HCT116 (cell line): ENCODE measurements at regions not wholly inside any gene's neighbourhood (a gene's known extent, or its start where the extent isn't known, plus 50 kb on each side); places are given as distances from the start of the nearest gene placed in this dataset.

ENCODE experiments used
- ATAC-seq: fragments of 200-7000 bp; cut with Tn5 transposase; 2 replicates; pipeline ENCODE4 v1.9.1; 2020; ENCODE audit warnings: mild to moderate bottlenecking, moderate library complexity
- BruUV-seq: library from RNA; stranded (reverse); fragments of 400-500 nt; replicated peaks from 2 replicates; lab custom pipeline; 2021; lab: Mats Ljungman, UMichigan
- CTCF ChIA-PET: fragments of 300-600 bp; sonication (Branson Sonifier 250); formaldehyde crosslinking; loops from one replicate; lab custom pipeline; 2021; ENCODE audit warnings: antibody characterized with exemption; lab: Charles Lee
- POLR2A ChIA-PET: fragments of 300-600, 350-600 bp; sonication (Branson Sonifier 250); formaldehyde crosslinking; loops from one replicate; lab custom pipeline; 2021; ENCODE audit warnings: antibody characterized with exemption; lab: Charles Lee
- RAD21 ChIA-PET, 2 experiments: fragments of 300-600 bp; sonication (Branson Sonifier 250); formaldehyde crosslinking; loops; one replicate each; lab custom pipeline; 2023; ENCODE audit warnings: low total read pairs in 2 of 2; ENCODE audit not compliant: uncharacterized antibody in 2 of 2, unreplicated experiment in 2 of 2, low non-redundant PET in 1 of 2; lab: Charles Lee
- DNase-seq: peaks from one replicate; pipeline ENCODE4 v3.0.0-alpha.2; 2010; ENCODE audit warnings: low read depth, low spot score
- H2AFZ ChIP-seq: fragments of 200-600 bp; shearing (Covaris generic), sonication (generic); 2 replicates; pipeline ENCODE4 v1.6.1; 2017; ENCODE audit warnings: low read depth, mixed run types, mixed read lengths, antibody characterized with exemption, low read length; ENCODE audit not compliant: poor library complexity, severe bottlenecking
- H3K27ac ChIP-seq: 2 replicates; pipeline ENCODE4 v1.5.1; 2012; ENCODE audit warnings: low read depth, low read length
- H3K27me3 ChIP-seq: fragments of 200-600 bp; sonication (generic); 2 replicates; pipeline ENCODE4 v1.6.1; 2016; ENCODE audit warnings: mixed run types, low read length, mixed read lengths; ENCODE audit not compliant: insufficient read depth
- H3K36me3 ChIP-seq, 2 experiments: fragments of 200-500 bp in 1 of 2; fragments of 200-600 bp in 1 of 2; sonication (Bioruptor generic) in 1 of 2; sonication (generic) in 1 of 2; 2 replicates each; pipeline versions ENCODE4 v1.5.1 to v1.6.1; 2014 to 2016; ENCODE audit warnings: low read length in 2 of 2, inconsistent platforms in 1 of 2, mixed read lengths in 1 of 2, mixed run types in 1 of 2; ENCODE audit not compliant: insufficient read depth in 2 of 2, control insufficient read depth in 1 of 2
- H3K4me1 ChIP-seq, 2 experiments: fragments of 200-600 bp in 1 of 2; sonication (generic) in 1 of 2; 2 replicates each; pipeline versions ENCODE4 v1.5.1 to v1.6.1; 2012 to 2017; ENCODE audit warnings: low read length in 2 of 2, inconsistent platforms in 1 of 2, mild to moderate bottlenecking in 1 of 2, mixed read lengths in 1 of 2, mixed run types in 1 of 2, moderate library complexity in 1 of 2; ENCODE audit not compliant: insufficient read depth in 2 of 2, control insufficient read depth in 1 of 2
- H3K4me2 ChIP-seq: fragments of 200-600 bp; sonication (generic); 2 replicates; pipeline ENCODE4 v1.6.1; 2017; ENCODE audit warnings: mixed run types, low read length, mixed read lengths
- H3K4me3 ChIP-seq, 2 experiments: fragments of 200-600 bp in 1 of 2; sonication (generic) in 1 of 2; replicated peaks in 1 of 2; 2 replicates each; pipeline ENCODE4 v1.5.1; 2011 to 2016; ENCODE audit warnings: low read length in 2 of 2, control low read depth in 1 of 2, low read depth in 1 of 2, mild to moderate bottlenecking in 1 of 2, mixed read lengths in 1 of 2, mixed run types in 1 of 2
- H3K79me2 ChIP-seq: fragments of 200-600 bp; sonication (generic); 2 replicates; pipeline ENCODE4 v1.6.1; 2017; ENCODE audit warnings: mild to moderate bottlenecking, mixed run types, low read length, moderate library complexity, mixed read lengths; ENCODE audit not compliant: insufficient read depth
- H3K9ac ChIP-seq: fragments of 200-600 bp; sonication (generic); 2 replicates; pipeline ENCODE4 v1.6.1; 2016; ENCODE audit warnings: low read length, mixed read lengths
- H3K9me2 ChIP-seq: fragments of 200-600 bp; sonication (generic), shearing (Covaris generic); 2 replicates; pipeline ENCODE4 v1.6.1; 2017; ENCODE audit warnings: mixed run types, mild to moderate bottlenecking, moderate library complexity; ENCODE audit not compliant: insufficient read depth
- H3K9me3 ChIP-seq, 2 experiments: fragments of 200-500 bp in 1 of 2; fragments of 200-600 bp in 1 of 2; sonication (Bioruptor generic) in 1 of 2; sonication (generic) in 1 of 2; 2 replicates each; pipeline ENCODE4 v1.6.1; 2014 to 2017; ENCODE audit warnings: low read length in 2 of 2, mixed read lengths in 2 of 2, inconsistent platforms in 1 of 2, low read depth in 1 of 2, mild to moderate bottlenecking in 1 of 2, mixed run types in 1 of 2, moderate library complexity in 1 of 2; ENCODE audit not compliant: control insufficient read depth in 1 of 2, insufficient read depth in 1 of 2
- H4K20me1 ChIP-seq: fragments of 200-600 bp; sonication (generic), shearing (Covaris generic); 2 replicates; pipeline ENCODE4 v1.6.1; 2017; ENCODE audit warnings: mixed run types, mild to moderate bottlenecking, moderate library complexity; ENCODE audit not compliant: insufficient read depth
- ELF1 ChIP-seq: IDR thresholded peaks from 2 replicates; pipeline ENCODE4 v1.6.1; 2012; ENCODE audit warnings: low read depth, borderline replicate concordance
- EZH2phosphoT487 ChIP-seq: fragments of 200-600 bp; IDR thresholded peaks from 2 replicates; pipeline ENCODE4 v1.6.1; 2018; ENCODE audit warnings: antibody characterized with exemption, borderline replicate concordance
- YY1 ChIP-seq: IDR thresholded peaks from 2 replicates; pipeline ENCODE4 v1.6.1; 2011; ENCODE audit warnings: low read length, low read depth, moderate library complexity, mild to moderate bottlenecking; ENCODE audit not compliant: insufficient replicate concordance; ENCODE audit errors: extremely low read depth
- ZNF274 ChIP-seq: fragments of 200-500 bp; sonication (Bioruptor generic); IDR thresholded peaks from 2 replicates; pipeline ENCODE4 v1.6.1; 2014; ENCODE audit warnings: mild to moderate bottlenecking, low read depth, low read length, inconsistent platforms
- intact Hi-C: fragments of 100-400 bp; cut with micrococcal nuclease; formaldehyde crosslinking; loops from 2 replicates; pipeline ENCODE4 v1.10.0; 2022
- TF ChIP-seq, protein P1 (sequence below), 3 experiments: fragments of 200-600 bp in 1 of 3; sonication (generic) in 1 of 3; IDR thresholded peaks in 2 of 3; conservative IDR thresholded peaks in 1 of 3; 2 replicates each; pipeline ENCODE4 v1.5.1; 2012 to 2017; ENCODE audit warnings: low read depth in 2 of 3, low read length in 2 of 3, antibody characterized with exemption in 1 of 3, borderline replicate concordance in 1 of 3, control low read depth in 1 of 3, mild to moderate bottlenecking in 1 of 3, mixed read lengths in 1 of 3, mixed run types in 1 of 3, moderate library complexity in 1 of 3; ENCODE audit not compliant: insufficient read depth in 1 of 3
- TF ChIP-seq, protein P2 (sequence below): IDR thresholded peaks from 2 replicates; pipeline ENCODE4 v1.6.1; 2012
- TF ChIP-seq, protein P3 (sequence below): IDR thresholded peaks from 2 replicates; pipeline ENCODE4 v1.6.1; 2012; ENCODE audit warnings: low read depth

DNA sequence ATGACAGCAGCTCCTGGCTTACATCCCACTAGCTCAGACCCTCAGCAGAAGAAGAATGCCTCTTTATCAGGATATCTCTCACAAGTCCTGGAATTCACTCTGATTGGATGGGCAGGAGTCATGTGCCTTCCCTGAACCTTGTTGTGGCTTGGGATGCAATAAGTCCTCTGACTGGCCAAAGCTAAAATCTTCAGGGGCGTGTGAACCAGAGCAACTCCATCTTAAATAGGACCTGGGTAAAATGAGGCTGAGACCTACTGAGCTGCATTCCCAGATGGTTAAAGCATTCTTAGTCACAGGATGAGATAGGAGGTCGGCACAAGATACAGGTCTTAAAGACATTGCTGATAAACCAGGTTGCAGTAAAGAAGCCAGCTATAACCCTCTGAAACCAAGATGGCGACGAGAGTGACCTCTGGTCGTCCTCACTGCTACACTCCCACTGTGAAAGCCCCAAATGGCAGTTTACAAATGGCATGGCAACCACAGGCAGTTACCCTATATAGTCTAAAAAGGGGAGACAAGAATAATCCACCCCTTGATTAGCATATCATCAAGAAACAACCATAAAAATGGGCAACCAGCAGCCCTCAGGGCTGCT lies 60.4 kb upstream of the FICD start (continued):
- no peak for TF ChIP-seq YY1
- TF ChIP-seq ELF1 = no peak
- TF ChIP-seq, protein P1, sequence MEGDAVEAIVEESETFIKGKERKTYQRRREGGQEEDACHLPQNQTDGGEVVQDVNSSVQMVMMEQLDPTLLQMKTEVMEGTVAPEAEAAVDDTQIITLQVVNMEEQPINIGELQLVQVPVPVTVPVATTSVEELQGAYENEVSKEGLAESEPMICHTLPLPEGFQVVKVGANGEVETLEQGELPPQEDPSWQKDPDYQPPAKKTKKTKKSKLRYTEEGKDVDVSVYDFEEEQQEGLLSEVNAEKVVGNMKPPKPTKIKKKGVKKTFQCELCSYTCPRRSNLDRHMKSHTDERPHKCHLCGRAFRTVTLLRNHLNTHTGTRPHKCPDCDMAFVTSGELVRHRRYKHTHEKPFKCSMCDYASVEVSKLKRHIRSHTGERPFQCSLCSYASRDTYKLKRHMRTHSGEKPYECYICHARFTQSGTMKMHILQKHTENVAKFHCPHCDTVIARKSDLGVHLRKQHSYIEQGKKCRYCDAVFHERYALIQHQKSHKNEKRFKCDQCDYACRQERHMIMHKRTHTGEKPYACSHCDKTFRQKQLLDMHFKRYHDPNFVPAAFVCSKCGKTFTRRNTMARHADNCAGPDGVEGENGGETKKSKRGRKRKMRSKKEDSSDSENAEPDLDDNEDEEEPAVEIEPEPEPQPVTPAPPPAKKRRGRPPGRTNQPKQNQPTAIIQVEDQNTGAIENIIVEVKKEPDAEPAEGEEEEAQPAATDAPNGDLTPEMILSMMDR (IDR thresholded peaks at IDR 0.05 in 2 of 3, conservative IDR thresholded peaks at IDR 0.05 in 1 of 3; ENCODE audit: borderline replicate concordance in 1 of 3, insufficient read depth in 1 of 3, low read depth in 2 of 3, low read length in 2 of 3) = no peak

DNA sequence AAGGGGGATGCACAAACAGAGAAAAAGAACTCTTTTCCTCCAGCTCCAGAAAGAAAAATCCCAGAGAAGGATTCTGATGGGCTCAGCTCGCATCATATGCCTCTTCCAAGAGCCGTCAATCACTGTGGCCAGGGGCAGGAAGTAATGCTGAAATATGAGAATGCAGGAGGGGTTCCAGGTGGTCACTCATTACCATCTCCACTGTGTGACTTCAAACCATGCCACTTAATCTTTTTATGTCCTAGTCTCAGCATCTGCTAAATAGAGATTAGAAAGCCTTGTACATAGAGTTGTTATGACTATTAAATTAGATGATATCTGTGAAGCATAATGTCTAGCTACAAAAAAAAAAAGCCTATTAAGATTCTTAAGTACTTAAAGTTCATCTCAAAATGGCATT lies 65.6 kb upstream of the FICD start:
- no peak for DNase-seq
- Histone ChIP-seq H2AFZ (no peak overlapping the region), H3K9me3 (no peaks in the 10 kb centered on the region), H3K27me3 (peaks cover 75% of the 10 kb centered on the region), H3K9me2 (no peaks in the 10 kb centered on the region), H3K36me3 (no peaks in the 10 kb centered on the region), H4K20me1 (no peaks in the 10 kb centered on the region), H3K4me3 (no peak overlapping the region), H3K27ac (no peak overlapping the region), H3K4me1 (no peaks in the 10 kb centered on the region), H3K9ac (no peak overlapping the region), H3K79me2 (no peaks in the 10 kb centered on the region), H3K4me2 (no peak overlapping the region)
- RAD21 ChIA-PET = no interaction called here
- intact Hi-C loops = no loop called here
- no peak for ATAC-seq
- TF ChIP-seq EZH2phosphoT487 (no peak), ZNF274 (no peak)
- TF ChIP-seq, protein P2, sequence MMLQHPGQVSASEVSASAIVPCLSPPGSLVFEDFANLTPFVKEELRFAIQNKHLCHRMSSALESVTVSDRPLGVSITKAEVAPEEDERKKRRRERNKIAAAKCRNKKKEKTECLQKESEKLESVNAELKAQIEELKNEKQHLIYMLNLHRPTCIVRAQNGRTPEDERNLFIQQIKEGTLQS = no peak
- TF ChIP-seq, protein P3, sequence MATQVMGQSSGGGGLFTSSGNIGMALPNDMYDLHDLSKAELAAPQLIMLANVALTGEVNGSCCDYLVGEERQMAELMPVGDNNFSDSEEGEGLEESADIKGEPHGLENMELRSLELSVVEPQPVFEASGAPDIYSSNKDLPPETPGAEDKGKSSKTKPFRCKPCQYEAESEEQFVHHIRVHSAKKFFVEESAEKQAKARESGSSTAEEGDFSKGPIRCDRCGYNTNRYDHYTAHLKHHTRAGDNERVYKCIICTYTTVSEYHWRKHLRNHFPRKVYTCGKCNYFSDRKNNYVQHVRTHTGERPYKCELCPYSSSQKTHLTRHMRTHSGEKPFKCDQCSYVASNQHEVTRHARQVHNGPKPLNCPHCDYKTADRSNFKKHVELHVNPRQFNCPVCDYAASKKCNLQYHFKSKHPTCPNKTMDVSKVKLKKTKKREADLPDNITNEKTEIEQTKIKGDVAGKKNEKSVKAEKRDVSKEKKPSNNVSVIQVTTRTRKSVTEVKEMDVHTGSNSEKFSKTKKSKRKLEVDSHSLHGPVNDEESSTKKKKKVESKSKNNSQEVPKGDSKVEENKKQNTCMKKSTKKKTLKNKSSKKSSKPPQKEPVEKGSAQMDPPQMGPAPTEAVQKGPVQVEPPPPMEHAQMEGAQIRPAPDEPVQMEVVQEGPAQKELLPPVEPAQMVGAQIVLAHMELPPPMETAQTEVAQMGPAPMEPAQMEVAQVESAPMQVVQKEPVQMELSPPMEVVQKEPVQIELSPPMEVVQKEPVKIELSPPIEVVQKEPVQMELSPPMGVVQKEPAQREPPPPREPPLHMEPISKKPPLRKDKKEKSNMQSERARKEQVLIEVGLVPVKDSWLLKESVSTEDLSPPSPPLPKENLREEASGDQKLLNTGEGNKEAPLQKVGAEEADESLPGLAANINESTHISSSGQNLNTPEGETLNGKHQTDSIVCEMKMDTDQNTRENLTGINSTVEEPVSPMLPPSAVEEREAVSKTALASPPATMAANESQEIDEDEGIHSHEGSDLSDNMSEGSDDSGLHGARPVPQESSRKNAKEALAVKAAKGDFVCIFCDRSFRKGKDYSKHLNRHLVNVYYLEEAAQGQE = no peak
- BruUV-seq = no TSS peak
- POLR2A ChIA-PET = no interaction called here
- CTCF ChIA-PET = no interaction called here
